GM19467 (cell line): ENCODE measurements at regions not wholly inside any gene's neighbourhood (a gene's known extent, or its start where the extent isn't known, plus 50 kb on each side); places are given as distances from the start of the nearest gene placed in this dataset.
"Not testable (repeated sequence)": the region's sequence is repeated elsewhere in the genome, so short reads cannot be mapped to it uniquely, and the experiment has no call there.

Source experiments
- ATAC-seq: cut with Tn5 transposase; IDR thresholded peaks from one replicate; pipeline ENCODE4 v1.9.1; 2021; ENCODE audit warnings: mild to moderate bottlenecking, moderate library complexity; ENCODE audit not compliant: unreplicated experiment

GRCh38 chr3:152147748-152148147 is 121.0 kb upstream of the MBNL1 start:
- no peak for ATAC-seq

- no peak for ATAC-seq
These were observed 120.2 kb upstream of the MBNL1 start for GRCh38 chr3:152148579-152148978.

- ATAC-seq, result no peak
These were observed 118.9 kb upstream of the MBNL1 start for GRCh38 chr3:152149832-152150231.

- no peak for ATAC-seq
These were observed 117.4 kb upstream of the MBNL1 start for GRCh38 chr3:152151216-152151876.

GRCh38 chr3:152151877-152152765 is 116.6 kb upstream of the MBNL1 start:
- not testable (repeated sequence) for ATAC-seq

- ATAC-seq, result not testable (repeated sequence)
These were observed 115.6 kb upstream of the MBNL1 start for GRCh38 chr3:152153115-152153514.

- no peak for ATAC-seq
These were observed 113.3 kb upstream of the MBNL1 start for GRCh38 chr3:152155246-152156020.

GRCh38 chr3:152156880-152157279 is 111.8 kb upstream of the MBNL1 start:
- no peak for ATAC-seq

GRCh38 chr3:152157337-152157736 is 111.4 kb upstream of the MBNL1 start:
- no peak for ATAC-seq

- ATAC-seq, result no peak
These were observed 109.4 kb upstream of the MBNL1 start for GRCh38 chr3:152159328-152159727.

GRCh38 chr3:152160350-152161011 is 108.2 kb upstream of the MBNL1 start:
- no peak for ATAC-seq

- ATAC-seq, result no peak
These were observed 96.3 kb upstream of the MBNL1 start for GRCh38 chr3:152172460-152172859.

GRCh38 chr3:152173627-152174026 is 95.1 kb upstream of the MBNL1 start:
- ATAC-seq, result no peak

GRCh38 chr3:152174876-152175527 is 93.7 kb upstream of the MBNL1 start:
- no peak for ATAC-seq

- ATAC-seq, result no peak
These were observed 93.2 kb upstream of the MBNL1 start for GRCh38 chr3:152175528-152175889.

GRCh38 chr3:152176241-152176640 is 92.5 kb upstream of the MBNL1 start:
- ATAC-seq, result no peak

- no peak for ATAC-seq
These were observed 91.7 kb upstream of the MBNL1 start for GRCh38 chr3:152176998-152177397.

GRCh38 chr3:152177757-152178156 is 91.0 kb upstream of the MBNL1 start:
- ATAC-seq, result peak; percentile 92

GRCh38 chr3:152183473-152183872 is 85.3 kb upstream of the MBNL1 start:
- ATAC-seq, result no peak

- ATAC-seq, result no peak
These were observed 83.6 kb upstream of the MBNL1 start for GRCh38 chr3:152184971-152185686.
